ENCODE measurements at regions not wholly inside any gene's neighbourhood (a gene's known extent, or its start where the extent isn't known, plus 50 kb on each side); places are given as distances from the start of the nearest gene placed in this dataset.

GRCh38 chr10:65816536-65816935 lies 1109.3 kb upstream of the LRRTM3 start:
- H3K9ac ChIP-seq (ENCODE audit: low read length) = no peak overlapping the region
- no peaks in the 10 kb centered on the region for H3K79me2 ChIP-seq (ENCODE audit: insufficient read depth, low read length)
- H3K9me2 ChIP-seq (replicated peaks; ENCODE audit: insufficient read depth, low read length) = no peaks in the 10 kb centered on the region
- H3F3A ChIP-seq (ENCODE audit: insufficient read depth) = no peaks in the 10 kb centered on the region
- no peaks in the 10 kb centered on the region for H3K36me3 ChIP-seq (ENCODE audit: low read length)
- no peaks in the 10 kb centered on the region for H4K20me1 ChIP-seq (ENCODE audit: low read depth, low read length)
- H3K27ac ChIP-seq (ENCODE audit: low read depth, low read length) = no peak overlapping the region
- H3K9me3 ChIP-seq (ENCODE audit: insufficient read depth, low read length) = no peaks in the 10 kb centered on the region
- no peak overlapping the region for H3K4me2 ChIP-seq (ENCODE audit: low read depth, low read length, poor library complexity, severe bottlenecking)
- H2AFZ ChIP-seq (ENCODE audit: low read depth, low read length, severe bottlenecking) = no peak overlapping the region
- no peaks in the 10 kb centered on the region for H3K27me3 ChIP-seq (ENCODE audit: low read length)
- H3K4me3 ChIP-seq (ENCODE audit: insufficient read depth, low read length, poor library complexity, severe bottlenecking) = no peak overlapping the region
- TF ChIP-seq EZH2phosphoT487 (conservative IDR thresholded peaks at IDR 0.05; ENCODE audit: low read length) (no peak), CTCF (IDR thresholded peaks at IDR 0.05; ENCODE audit: insufficient read depth, low read length, poor library complexity, severe bottlenecking) (no peak)

GRCh38 chr10:65818990-65819389 lies 1106.8 kb upstream of the LRRTM3 start:
- no peak overlapping the region for H3K9ac ChIP-seq (ENCODE audit: low read length)
- no peak for TF ChIP-seq EZH2phosphoT487 (conservative IDR thresholded peaks at IDR 0.05; ENCODE audit: low read length)
- TF ChIP-seq CTCF (IDR thresholded peaks at IDR 0.05; ENCODE audit: insufficient read depth, low read length, poor library complexity, severe bottlenecking) = no peak
- no peaks in the 10 kb centered on the region for H3K79me2 ChIP-seq (ENCODE audit: insufficient read depth, low read length)
- H3K9me2 ChIP-seq (replicated peaks; ENCODE audit: insufficient read depth, low read length) = no peaks in the 10 kb centered on the region
- no peak overlapping the region for H3K27ac ChIP-seq (ENCODE audit: low read depth, low read length)
- H4K20me1 ChIP-seq (ENCODE audit: low read depth, low read length) = no peaks in the 10 kb centered on the region
- H3K9me3 ChIP-seq (ENCODE audit: insufficient read depth, low read length) = no peaks in the 10 kb centered on the region
- H3K36me3 ChIP-seq (ENCODE audit: low read length) = no peaks in the 10 kb centered on the region
- H3K27me3 ChIP-seq (ENCODE audit: low read length) = no peaks in the 10 kb centered on the region
- no peak overlapping the region for H2AFZ ChIP-seq (ENCODE audit: low read depth, low read length, severe bottlenecking)
- H3F3A ChIP-seq (ENCODE audit: insufficient read depth) = no peaks in the 10 kb centered on the region
- no peak overlapping the region for H3K4me2 ChIP-seq (ENCODE audit: low read depth, low read length, poor library complexity, severe bottlenecking)
- no peak overlapping the region for H3K4me3 ChIP-seq (ENCODE audit: insufficient read depth, low read length, poor library complexity, severe bottlenecking)

GRCh38 chr10:65827359-65827758 lies 1098.5 kb upstream of the LRRTM3 start:
- no peak for TF ChIP-seq EZH2phosphoT487 (conservative IDR thresholded peaks at IDR 0.05; ENCODE audit: low read length)
- TF ChIP-seq CTCF (IDR thresholded peaks at IDR 0.05; ENCODE audit: insufficient read depth, low read length, poor library complexity, severe bottlenecking) = no peak
- Histone ChIP-seq H3K27ac (ENCODE audit: low read depth, low read length) (no peak overlapping the region), H4K20me1 (ENCODE audit: low read depth, low read length) (no peaks in the 10 kb centered on the region), H3K36me3 (ENCODE audit: low read length) (no peaks in the 10 kb centered on the region), H3K9ac (ENCODE audit: low read length) (no peak overlapping the region), H3K9me3 (ENCODE audit: insufficient read depth, low read length) (no peaks in the 10 kb centered on the region), H3K9me2 (replicated peaks; ENCODE audit: insufficient read depth, low read length) (no peaks in the 10 kb centered on the region), H2AFZ (ENCODE audit: low read depth, low read length, severe bottlenecking) (no peak overlapping the region), H3K4me2 (ENCODE audit: low read depth, low read length, poor library complexity, severe bottlenecking) (no peak overlapping the region), H3K4me3 (ENCODE audit: insufficient read depth, low read length, poor library complexity, severe bottlenecking) (no peak overlapping the region), H3F3A (ENCODE audit: insufficient read depth) (no peaks in the 10 kb centered on the region), H3K79me2 (ENCODE audit: insufficient read depth, low read length) (no peaks in the 10 kb centered on the region), H3K27me3 (ENCODE audit: low read length) (no peaks in the 10 kb centered on the region)
